Stimulated activated CD4-positive, alpha-beta T cell treated with anti-CD3 and anti-CD28 coated beads, TNF-alpha, amount 100 ng/mL, for 24 hours (primary cell): ENCODE measurements at regions not wholly inside any gene's neighbourhood (a gene's known extent, or its start where the extent isn't known, plus 50 kb on each side); places are given as distances from the start of the nearest gene placed in this dataset.
A peak's percentile ranks its signal among the peaks of the same experiment; 100 is the strongest.

Experiments
- DNase-seq, 3 experiments: peaks; one replicate each; pipeline ENCODE4 v3.0.0-alpha.2; 2020; ENCODE audit warnings: low read depth in 3 of 3

DNA sequence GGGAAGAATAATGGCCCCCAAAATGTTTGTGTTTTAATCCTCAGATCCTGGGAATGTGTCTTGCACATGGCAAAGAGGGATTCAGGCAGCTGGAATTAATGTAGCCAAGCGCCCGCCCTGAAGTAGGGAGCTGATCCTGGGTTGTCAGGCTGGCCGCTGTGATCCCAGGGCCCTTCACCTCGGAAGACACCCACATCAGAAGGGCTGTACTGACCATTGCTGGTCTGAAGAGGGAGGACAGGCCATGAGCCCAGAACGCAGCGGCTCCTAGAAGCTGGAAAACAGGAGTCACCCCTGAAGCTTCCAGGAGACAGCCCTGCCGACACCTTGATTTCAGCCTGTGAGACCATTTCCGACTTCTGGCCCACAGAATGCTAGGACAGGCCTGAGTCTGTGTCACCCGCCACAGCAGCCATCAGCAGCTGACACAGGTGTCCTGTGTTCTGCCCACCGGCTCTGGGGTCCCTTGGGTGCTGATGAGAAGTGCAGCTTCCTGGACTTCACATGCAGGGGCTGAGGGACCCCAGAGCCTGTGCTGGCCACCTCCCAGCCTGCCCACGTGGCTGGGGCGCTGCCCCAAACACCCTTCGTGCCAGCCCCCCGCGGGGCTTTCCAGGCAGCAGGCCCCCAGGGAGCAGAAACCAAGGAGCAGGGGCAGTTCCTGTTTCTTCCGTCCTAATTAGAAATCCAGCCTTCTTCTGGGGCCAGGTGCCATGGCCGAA, 86.3 kb downstream of the ERMARD start:
- no peak for DNase-seq

DNA sequence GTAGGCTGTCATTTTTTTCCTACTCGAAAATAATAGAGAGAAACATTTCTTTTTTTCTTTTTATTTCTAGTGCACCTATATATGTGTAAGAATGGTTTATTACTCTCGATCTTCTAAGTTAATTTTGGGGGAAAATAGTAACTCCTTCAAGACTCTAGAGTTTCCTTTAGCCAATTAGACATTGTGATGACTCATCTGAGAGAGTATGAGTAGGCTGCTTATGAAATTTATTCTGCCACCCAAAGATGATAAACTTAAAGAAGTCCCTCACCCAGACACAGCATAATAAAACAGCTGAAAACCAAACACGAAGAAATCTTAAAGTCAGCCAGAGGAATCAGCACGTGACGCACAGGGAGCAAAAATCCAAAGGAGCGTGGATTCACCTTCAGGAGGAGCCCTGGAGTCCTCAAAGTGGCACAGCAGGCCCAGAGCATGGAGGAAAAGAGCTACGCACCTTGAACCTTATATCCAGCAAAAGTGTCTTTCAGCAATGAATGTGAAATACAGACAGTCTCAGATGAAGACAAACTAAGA, 81.9 kb downstream of the ERMARD start:
- no peak for DNase-seq

DNA sequence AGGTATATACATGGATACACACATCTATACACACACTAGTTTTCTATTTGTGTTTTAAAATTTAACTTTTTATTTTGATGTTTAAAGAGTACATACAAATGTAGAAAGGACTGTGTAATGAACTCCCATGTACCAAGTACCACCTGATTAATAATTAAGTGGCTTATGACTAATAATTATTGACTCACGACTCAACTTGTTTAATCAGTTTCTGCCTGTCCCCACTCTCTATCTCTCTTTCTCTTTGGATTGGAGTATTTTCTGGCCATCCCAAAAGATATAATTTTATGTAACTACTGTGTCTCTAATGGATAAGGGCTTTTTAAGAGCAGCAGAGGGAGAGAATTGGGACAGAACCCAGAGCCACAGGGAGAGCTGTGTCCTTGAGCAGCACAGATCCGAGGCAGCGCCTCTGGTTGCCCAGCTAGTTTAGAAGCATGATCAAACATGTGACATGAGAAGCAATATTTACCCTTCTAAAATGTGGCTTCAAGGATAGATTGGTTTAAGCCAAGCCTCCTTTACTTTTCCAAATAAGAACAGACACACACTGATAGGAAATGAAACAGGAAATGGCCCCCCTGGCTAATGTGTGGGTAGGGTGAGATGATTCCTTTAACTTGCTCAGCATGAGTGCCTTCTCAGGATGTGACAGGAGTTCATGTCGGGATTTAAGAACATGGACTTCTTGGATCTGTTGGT, 81.0 kb downstream of the ERMARD start:
- DNase-seq: no peak

DNA sequence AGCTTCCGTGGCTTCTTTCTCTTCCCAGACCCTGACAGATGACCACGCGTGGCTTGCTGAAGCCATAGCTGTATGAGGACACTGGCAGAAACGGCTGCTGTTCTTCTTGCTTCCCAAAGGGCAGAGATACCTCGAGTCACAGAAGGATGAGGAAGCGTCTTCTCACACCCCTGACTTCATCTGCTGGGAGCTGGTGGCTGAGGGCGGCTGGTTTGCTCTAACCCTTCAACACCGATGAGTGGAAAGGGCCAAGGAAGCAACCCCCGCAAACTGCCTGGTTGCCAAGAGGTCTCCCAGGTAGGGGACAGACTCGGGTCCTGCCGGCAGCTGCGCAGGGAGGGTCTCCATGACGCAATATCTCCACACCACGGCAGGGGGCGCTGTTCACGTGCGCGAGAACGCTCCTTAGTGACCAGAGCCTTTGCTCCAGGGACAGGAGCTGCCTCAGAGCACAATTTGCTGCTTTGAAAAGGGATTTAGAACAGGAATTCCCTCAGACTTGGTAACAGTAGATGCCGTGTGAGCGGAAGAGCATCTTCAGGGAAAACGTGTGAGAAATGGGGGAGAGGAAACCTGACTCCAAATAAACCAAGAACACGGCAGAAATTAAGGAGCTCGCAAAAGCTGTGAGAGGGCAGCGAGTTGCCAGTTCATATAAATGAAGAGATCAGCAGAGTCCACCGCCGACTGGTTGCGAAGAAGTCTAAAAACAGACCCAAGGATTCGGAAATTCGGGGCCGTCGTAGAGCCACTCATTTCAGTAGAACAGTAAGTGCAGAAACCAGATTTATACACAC, 80.2 kb downstream of the ERMARD start:
- DNase-seq: peak; percentile 45 to 69 (median 57)
